PFSK-1 (cell line): ENCODE measurements at regions not wholly inside any gene's neighbourhood (a gene's known extent, or its start where the extent isn't known, plus 50 kb on each side); places are given as distances from the start of the nearest gene placed in this dataset.

Experiments used
- FOXP2 ChIP-seq: optimal IDR thresholded peaks from 2 replicates; pipeline ENCODE3; 2011; ENCODE audit warnings: borderline replicate concordance, control low read depth, inconsistent platforms; ENCODE audit not compliant: insufficient read depth; ENCODE audit errors: extremely low read length, extremely low read depth
- POLR2AphosphoS5 ChIP-seq: IDR thresholded peaks from 2 replicates; pipeline ENCODE4 v1.6.1; 2012; ENCODE audit warnings: low read depth, mild to moderate bottlenecking, control low read depth, low read length, moderate library complexity
- REST ChIP-seq, 2 experiments: IDR thresholded peaks; 2 replicates each; pipeline versions ENCODE4 v1.6.1 to v1.8.0; 2011 to 2012; ENCODE audit warnings: low read depth in 2 of 2, low read length in 2 of 2, control low read depth in 1 of 2, inconsistent platforms in 1 of 2, mild to moderate bottlenecking in 1 of 2, moderate library complexity in 1 of 2; ENCODE audit not compliant: insufficient read depth in 1 of 2
- SIN3A ChIP-seq: IDR thresholded peaks from 2 replicates; pipeline ENCODE4 v1.6.1; 2012; ENCODE audit warnings: mild to moderate bottlenecking, low read length, moderate library complexity, borderline replicate concordance; ENCODE audit not compliant: insufficient read depth
- TAF1 ChIP-seq: IDR thresholded peaks from 2 replicates; pipeline ENCODE4 v1.6.1; 2012; ENCODE audit warnings: low read length, control low read depth, borderline replicate concordance; ENCODE audit not compliant: insufficient read depth

DNA sequence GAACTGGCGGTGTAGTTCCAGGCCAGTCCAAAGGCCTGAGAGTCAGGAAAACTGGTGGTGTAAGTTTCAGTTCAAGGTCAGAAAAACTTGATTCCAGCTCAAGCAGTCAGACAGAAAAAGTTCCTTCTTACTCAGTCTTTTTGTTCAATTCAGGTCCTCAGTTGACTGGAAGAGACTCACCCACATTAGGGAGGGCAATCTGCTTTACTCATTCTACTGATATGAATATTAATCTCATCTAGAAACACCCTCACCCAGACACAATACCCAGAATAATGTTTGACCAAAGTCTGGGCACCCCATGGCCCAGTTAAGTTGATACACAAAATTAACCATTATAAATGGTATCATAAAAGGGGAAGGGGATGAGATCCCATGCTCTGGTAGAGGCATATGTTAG lies 50.1 kb upstream of the LTA4H start:
- TF ChIP-seq REST (IDR thresholded peaks at IDR 0.05; ENCODE audit: insufficient read depth in 1 of 2, low read depth in 2 of 2, low read length in 2 of 2) (no peak), POLR2AphosphoS5 (no peak), TAF1 (no peak), SIN3A (no peak), FOXP2 (no peak)

- TF ChIP-seq POLR2AphosphoS5 (no peak), REST (IDR thresholded peaks at IDR 0.05; ENCODE audit: insufficient read depth in 1 of 2, low read depth in 2 of 2, low read length in 2 of 2) (no peak), FOXP2 (no peak), SIN3A (no peak), TAF1 (no peak)
Measured at GRCh38 chr12:96091833-96092232, 56.4 kb upstream of the LTA4H start.

GRCh38 chr12:96093543-96094196 lies 58.3 kb upstream of the LTA4H start:
- TF ChIP-seq SIN3A (no peak), TAF1 (no peak), FOXP2 (no peak), REST (IDR thresholded peaks at IDR 0.05; ENCODE audit: insufficient read depth in 1 of 2, low read depth in 2 of 2, low read length in 2 of 2) (no peak), POLR2AphosphoS5 (no peak)

DNA sequence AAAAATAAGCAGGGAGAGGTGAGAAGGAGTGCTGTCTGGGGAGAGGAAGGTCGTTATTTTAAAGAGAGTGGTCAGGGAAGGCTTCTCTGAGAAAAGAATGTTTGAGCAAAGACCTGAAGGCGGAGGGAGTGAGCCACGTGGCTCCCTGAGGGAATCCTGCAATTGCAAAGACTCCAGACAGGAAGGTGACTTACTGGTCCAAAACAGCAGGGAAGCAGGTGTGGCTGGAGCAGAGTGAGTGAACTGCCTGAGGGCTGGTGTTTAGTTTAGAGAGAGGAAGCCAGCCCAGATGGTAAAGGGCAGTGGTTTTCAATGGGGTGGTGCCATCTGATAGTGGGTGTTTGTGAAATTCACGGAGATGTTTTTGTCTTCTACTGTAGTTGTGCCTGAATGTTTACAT lies 58.8 kb upstream of the LTA4H start:
- TF ChIP-seq SIN3A (no peak), REST (IDR thresholded peaks at IDR 0.05; ENCODE audit: insufficient read depth in 1 of 2, low read depth in 2 of 2, low read length in 2 of 2) (no peak), POLR2AphosphoS5 (no peak), FOXP2 (no peak), TAF1 (no peak)

DNA sequence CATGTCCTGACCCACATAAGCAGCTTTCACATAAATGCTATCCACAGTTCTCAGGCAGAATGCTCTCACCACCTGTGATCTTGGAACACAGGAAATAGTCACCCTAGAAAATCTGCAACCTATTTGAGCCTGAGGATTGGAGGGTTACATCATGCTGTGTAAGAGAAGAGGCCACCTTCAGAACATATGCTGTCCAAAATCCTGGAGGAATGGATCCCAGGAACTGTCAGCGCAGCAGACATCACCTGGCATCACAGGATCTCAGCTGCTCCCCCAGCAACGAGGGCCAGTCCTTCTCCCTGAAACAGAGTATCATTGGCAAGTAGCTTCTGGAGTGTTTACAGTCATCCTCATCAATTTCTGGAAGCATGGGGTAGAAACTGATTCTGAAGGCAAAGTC lies 63.2 kb upstream of the LTA4H start:
- no peak for TF ChIP-seq SIN3A
- TF ChIP-seq FOXP2 = no peak
- TF ChIP-seq REST (IDR thresholded peaks at IDR 0.05; ENCODE audit: insufficient read depth in 1 of 2, low read depth in 2 of 2, low read length in 2 of 2) = no peak
- no peak for TF ChIP-seq POLR2AphosphoS5
- no peak for TF ChIP-seq TAF1
